ENCODE measurements at regions not wholly inside any gene's neighbourhood (a gene's known extent, or its start where the extent isn't known, plus 50 kb on each side); places are given as distances from the start of the nearest gene placed in this dataset.

DNA sequence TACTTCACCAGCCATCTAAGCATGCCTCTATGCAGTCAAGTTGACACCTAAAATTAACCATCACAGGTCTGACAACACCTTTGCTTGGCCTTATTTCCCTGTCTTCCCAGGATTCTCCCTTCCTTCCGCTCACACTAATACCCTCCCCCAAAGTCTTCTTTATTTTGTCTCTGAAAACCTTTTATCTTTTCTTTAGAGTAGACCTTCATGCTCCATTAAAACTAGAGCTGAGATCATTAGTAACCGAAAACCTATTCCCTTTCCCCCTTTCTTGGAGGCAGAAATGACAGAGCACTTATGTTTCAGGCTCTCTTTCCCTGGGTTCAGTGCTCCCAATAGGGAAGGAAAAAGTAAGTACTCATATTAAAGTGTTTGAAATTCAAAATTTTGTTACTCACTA lies 423.8 kb downstream of the YTHDC2 start:
- TF ChIP-seq, protein P1, sequence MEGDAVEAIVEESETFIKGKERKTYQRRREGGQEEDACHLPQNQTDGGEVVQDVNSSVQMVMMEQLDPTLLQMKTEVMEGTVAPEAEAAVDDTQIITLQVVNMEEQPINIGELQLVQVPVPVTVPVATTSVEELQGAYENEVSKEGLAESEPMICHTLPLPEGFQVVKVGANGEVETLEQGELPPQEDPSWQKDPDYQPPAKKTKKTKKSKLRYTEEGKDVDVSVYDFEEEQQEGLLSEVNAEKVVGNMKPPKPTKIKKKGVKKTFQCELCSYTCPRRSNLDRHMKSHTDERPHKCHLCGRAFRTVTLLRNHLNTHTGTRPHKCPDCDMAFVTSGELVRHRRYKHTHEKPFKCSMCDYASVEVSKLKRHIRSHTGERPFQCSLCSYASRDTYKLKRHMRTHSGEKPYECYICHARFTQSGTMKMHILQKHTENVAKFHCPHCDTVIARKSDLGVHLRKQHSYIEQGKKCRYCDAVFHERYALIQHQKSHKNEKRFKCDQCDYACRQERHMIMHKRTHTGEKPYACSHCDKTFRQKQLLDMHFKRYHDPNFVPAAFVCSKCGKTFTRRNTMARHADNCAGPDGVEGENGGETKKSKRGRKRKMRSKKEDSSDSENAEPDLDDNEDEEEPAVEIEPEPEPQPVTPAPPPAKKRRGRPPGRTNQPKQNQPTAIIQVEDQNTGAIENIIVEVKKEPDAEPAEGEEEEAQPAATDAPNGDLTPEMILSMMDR (IDR thresholded peaks at IDR 0.05): no peak
- TF ChIP-seq EZH2 (IDR thresholded peaks at IDR 0.05; ENCODE audit: borderline replicate concordance, insufficient read depth, low read depth, low read length, poor library complexity, severe bottlenecking): no peak

Measured in B cell (primary cell).